Smooth muscle cell (in vitro differentiated cells): ENCODE measurements at regions not wholly inside any gene's neighbourhood (a gene's known extent, or its start where the extent isn't known, plus 50 kb on each side); places are given as distances from the start of the nearest gene placed in this dataset.

Experiments used
- DNase-seq: peaks from one replicate; lab custom pipeline; 2025; ENCODE audit not compliant: unreplicated experiment; lab: John Stamatoyannopoulos, UW
- H2AFZ ChIP-seq: fragments of 200-600 bp; sonication (generic); 2 replicates; pipeline ENCODE4 v1.6.0; 2016; ENCODE audit warnings: antibody characterized with exemption, low read depth, mild to moderate bottlenecking
- H3F3A ChIP-seq: fragments of 200-600 bp; sonication (generic); 2 replicates; pipeline ENCODE4 v1.6.0; 2017; ENCODE audit warnings: antibody characterized with exemption, low read depth
- H3K27ac ChIP-seq: fragments of 200-600 bp; sonication (generic); 2 replicates; pipeline ENCODE4 v1.5.1; 2016; ENCODE audit warnings: low read depth, mild to moderate bottlenecking
- H3K27me3 ChIP-seq: fragments of 200-600 bp; sonication (generic); 2 replicates; pipeline ENCODE4 v1.6.1; 2016; ENCODE audit warnings: low read depth, mild to moderate bottlenecking
- H3K36me3 ChIP-seq: fragments of 200-600 bp; sonication (generic); 2 replicates; pipeline ENCODE4 v1.5.1; 2016; ENCODE audit warnings: low read depth
- H3K4me1 ChIP-seq: fragments of 200-600 bp; sonication (generic); 2 replicates; pipeline ENCODE4 v1.5.1; 2016; ENCODE audit warnings: low read depth
- H3K4me2 ChIP-seq: fragments of 200-600 bp; sonication (generic); 2 replicates; pipeline ENCODE4 v1.6.0; 2016; ENCODE audit warnings: mild to moderate bottlenecking
- H3K4me3 ChIP-seq: fragments of 200-600 bp; sonication (generic); 2 replicates; pipeline ENCODE4 v1.5.1; 2016; ENCODE audit warnings: mild to moderate bottlenecking
- H3K79me2 ChIP-seq: fragments of 200-600 bp; sonication (generic); 2 replicates; pipeline ENCODE4 v1.6.0; 2016; ENCODE audit warnings: low read depth, mild to moderate bottlenecking
- H3K9ac ChIP-seq: fragments of 200-600 bp; sonication (generic); 2 replicates; pipeline ENCODE4 v1.6.0; 2016; ENCODE audit warnings: low read depth
- H3K9me3 ChIP-seq: fragments of 200-600 bp; sonication (generic); replicated peaks from 2 replicates; pipeline ENCODE4 v1.5.1; 2016; ENCODE audit warnings: low read depth
- H4K20me1 ChIP-seq: fragments of 200-600 bp; sonication (generic); 2 replicates; pipeline ENCODE4 v1.6.0; 2016; ENCODE audit warnings: low read depth
- WGBS: methylation state at CpG from one replicate; pipeline ENCODE4 v1.1.7; 2016; ENCODE audit warnings: low lambda C conversion rate; 5-methylcytosine and 5-hydroxymethylcytosine counted together
- TF ChIP-seq, protein P1 (sequence below): fragments of 200-600 bp; sonication (generic); IDR thresholded peaks from 2 replicates; pipeline ENCODE4 v1.5.1; 2017; ENCODE audit warnings: borderline replicate concordance, mild to moderate bottlenecking, antibody characterized with exemption; ENCODE audit not compliant: insufficient read depth, poor library complexity, severe bottlenecking

DNA sequence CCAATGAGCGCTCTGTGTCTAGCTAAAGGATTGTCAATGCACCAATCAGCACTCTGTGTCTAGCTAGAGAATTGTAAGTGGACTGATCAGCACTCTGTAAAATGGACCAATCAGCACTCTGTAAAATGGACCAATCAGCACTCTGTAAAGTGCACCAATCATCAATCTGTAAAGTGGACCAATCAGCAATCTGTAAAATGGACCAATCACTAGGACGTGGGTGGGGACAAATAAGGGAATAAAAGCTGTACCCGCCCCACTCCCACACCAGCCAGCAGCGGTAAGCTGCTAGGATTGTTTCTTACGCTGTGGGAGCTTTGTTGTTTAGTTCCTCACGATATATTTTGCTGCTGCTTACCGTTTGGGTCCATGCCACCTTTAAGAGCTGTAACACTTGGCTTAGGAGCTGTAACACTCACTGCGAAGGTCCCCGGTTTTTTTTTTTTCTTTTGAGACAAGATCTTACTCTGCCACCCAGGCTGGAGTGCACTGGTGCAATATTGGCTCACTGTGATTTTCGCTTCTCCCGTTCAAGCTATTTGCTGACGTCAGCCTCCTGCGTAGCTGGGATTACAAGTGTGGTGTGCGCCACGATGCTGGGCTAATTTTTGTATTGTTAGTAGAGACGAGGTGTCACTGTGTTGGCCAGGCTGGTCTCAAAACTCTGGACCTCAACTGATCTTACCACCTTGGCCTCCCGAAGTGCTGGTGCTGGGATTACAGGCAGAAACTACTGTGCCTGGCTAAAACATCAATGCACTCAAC, 184.8 kb downstream of the PTPN20 start:
- no peak overlapping the region for H3K4me2 ChIP-seq
- H3K27me3 ChIP-seq = no peaks in the 10 kb centered on the region
- H4K20me1 ChIP-seq = no peaks in the 10 kb centered on the region
- no peak for DNase-seq
- no peaks in the 10 kb centered on the region for H3K36me3 ChIP-seq
- no peak overlapping the region for H3K9ac ChIP-seq
- H3K4me1 ChIP-seq = no peaks in the 10 kb centered on the region
- TF ChIP-seq, protein P1, sequence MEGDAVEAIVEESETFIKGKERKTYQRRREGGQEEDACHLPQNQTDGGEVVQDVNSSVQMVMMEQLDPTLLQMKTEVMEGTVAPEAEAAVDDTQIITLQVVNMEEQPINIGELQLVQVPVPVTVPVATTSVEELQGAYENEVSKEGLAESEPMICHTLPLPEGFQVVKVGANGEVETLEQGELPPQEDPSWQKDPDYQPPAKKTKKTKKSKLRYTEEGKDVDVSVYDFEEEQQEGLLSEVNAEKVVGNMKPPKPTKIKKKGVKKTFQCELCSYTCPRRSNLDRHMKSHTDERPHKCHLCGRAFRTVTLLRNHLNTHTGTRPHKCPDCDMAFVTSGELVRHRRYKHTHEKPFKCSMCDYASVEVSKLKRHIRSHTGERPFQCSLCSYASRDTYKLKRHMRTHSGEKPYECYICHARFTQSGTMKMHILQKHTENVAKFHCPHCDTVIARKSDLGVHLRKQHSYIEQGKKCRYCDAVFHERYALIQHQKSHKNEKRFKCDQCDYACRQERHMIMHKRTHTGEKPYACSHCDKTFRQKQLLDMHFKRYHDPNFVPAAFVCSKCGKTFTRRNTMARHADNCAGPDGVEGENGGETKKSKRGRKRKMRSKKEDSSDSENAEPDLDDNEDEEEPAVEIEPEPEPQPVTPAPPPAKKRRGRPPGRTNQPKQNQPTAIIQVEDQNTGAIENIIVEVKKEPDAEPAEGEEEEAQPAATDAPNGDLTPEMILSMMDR = no peak
- H3F3A ChIP-seq = no peaks in the 10 kb centered on the region
- 81% methylated on average over 17 of the region's 17 CpGs for WGBS
- no peaks in the 10 kb centered on the region for H3K79me2 ChIP-seq
- H2AFZ ChIP-seq = no peak overlapping the region
- no peak overlapping the region for H3K27ac ChIP-seq
- no peak overlapping the region for H3K4me3 ChIP-seq
- no peaks in the 10 kb centered on the region for H3K9me3 ChIP-seq

DNA sequence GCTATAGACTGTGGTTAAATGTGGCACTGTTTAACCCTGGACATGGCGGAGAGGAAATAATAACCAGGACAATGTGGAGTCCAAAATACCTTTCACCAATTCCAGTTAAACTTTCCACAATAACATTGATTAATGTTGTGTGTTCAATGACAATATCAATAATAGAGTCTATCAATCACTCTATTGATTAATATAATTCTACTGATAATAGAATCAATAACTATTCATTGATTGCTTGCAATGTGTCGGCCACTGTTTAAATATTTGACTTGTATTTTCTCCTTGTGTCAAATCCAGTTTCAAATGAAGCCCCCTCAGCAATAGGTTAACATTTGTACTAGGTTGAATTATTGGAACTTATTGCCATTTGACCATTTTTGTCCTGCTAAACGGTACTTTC, 187.0 kb downstream of the PTPN20 start:
- Histone ChIP-seq H3K79me2 (no peaks in the 10 kb centered on the region), H3K9ac (no peak overlapping the region), H3K4me3 (no peak overlapping the region), H3K4me1 (no peaks in the 10 kb centered on the region), H3K36me3 (no peaks in the 10 kb centered on the region), H4K20me1 (no peaks in the 10 kb centered on the region), H3K4me2 (no peak overlapping the region), H3F3A (no peaks in the 10 kb centered on the region), H3K9me3 (no peaks in the 10 kb centered on the region), H3K27me3 (no peaks in the 10 kb centered on the region), H3K27ac (no peak overlapping the region), H2AFZ (no peak overlapping the region)
- TF ChIP-seq, protein P1 = no peak
- DNase-seq = no peak
- 92% methylated on average over 3 of the region's 3 CpGs for WGBS

DNA sequence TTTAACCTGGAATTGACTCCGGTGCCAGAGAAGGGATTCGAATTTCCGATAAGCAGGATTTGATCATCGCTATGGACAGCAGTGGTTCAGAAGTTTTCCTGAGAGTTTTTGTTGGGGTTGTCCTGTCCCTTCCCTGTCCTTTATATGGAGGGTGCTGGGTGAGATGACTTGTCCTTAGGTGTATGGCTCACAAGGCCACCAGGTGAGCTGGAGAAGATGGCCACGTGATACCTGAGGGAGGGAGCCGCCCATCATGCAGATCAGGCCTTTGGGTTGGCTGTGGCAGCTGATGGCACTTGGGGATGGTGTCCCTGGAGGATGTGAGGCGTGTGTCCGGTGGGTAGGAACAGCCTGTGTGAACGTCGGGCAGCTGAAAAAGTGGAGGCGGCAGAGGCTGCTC, 187.7 kb downstream of the PTPN20 start:
- TF ChIP-seq, protein P1 = no peak
- no peaks in the 10 kb centered on the region for H3K36me3 ChIP-seq
- H3K4me2 ChIP-seq = no peak overlapping the region
- no peaks in the 10 kb centered on the region for H3F3A ChIP-seq
- H3K4me3 ChIP-seq = no peak overlapping the region
- no peak overlapping the region for H3K9ac ChIP-seq
- no peaks in the 10 kb centered on the region for H3K4me1 ChIP-seq
- no peak overlapping the region for H3K27ac ChIP-seq
- H3K79me2 ChIP-seq = no peaks in the 10 kb centered on the region
- no peak for DNase-seq
- no peaks in the 10 kb centered on the region for H3K9me3 ChIP-seq
- no peak overlapping the region for H2AFZ ChIP-seq
- no peaks in the 10 kb centered on the region for H4K20me1 ChIP-seq
- H3K27me3 ChIP-seq = no peaks in the 10 kb centered on the region
- 96% methylated on average over 11 of the region's 11 CpGs for WGBS

DNA sequence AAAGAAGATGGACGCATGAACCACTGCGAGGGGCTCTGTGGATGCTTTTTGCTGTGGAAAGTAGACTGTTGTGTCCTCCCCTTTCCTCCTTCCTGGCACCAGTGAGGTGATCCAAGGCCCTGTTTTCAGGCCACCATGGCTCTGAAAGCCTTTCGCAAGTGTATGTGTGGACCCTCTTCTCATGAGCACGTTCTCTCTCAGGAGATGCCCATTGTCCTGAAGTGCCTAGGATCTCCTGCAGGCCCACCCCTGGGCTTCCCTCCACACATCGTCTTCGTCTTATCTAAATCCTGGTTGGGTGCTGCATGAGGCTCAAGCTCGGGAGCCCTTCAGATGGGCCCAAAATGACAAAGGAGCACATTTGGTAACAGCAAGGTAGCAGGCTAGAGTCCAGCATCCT, 188.2 kb downstream of the PTPN20 start:
- Histone ChIP-seq H3K9me3 (no peaks in the 10 kb centered on the region), H3K4me1 (no peaks in the 10 kb centered on the region), H3K4me3 (no peak overlapping the region), H3K79me2 (no peaks in the 10 kb centered on the region), H2AFZ (no peak overlapping the region), H3K27ac (no peak overlapping the region), H3K4me2 (no peak overlapping the region), H4K20me1 (no peaks in the 10 kb centered on the region), H3F3A (no peaks in the 10 kb centered on the region), H3K27me3 (no peaks in the 10 kb centered on the region), H3K9ac (no peak overlapping the region), H3K36me3 (no peaks in the 10 kb centered on the region)
- TF ChIP-seq, protein P1 = no peak
- WGBS = 93% methylated on average over 7 of the region's 7 CpGs
- no peak for DNase-seq
